Neural progenitor cell (in vitro differentiated cells): ENCODE measurements at regions not wholly inside any gene's neighbourhood (a gene's known extent, or its start where the extent isn't known, plus 50 kb on each side); places are given as distances from the start of the nearest gene placed in this dataset.

ENCODE experiments used
- EZH2 ChIP-seq: fragments of 200-600 bp; sonication (generic); IDR thresholded peaks from 2 replicates; pipeline ENCODE4 v1.6.1; 2017; ENCODE audit warnings: antibody characterized with exemption, mild to moderate bottlenecking, moderate library complexity
- EZH2phosphoT487 ChIP-seq: fragments of 200-600 bp; sonication (generic); IDR thresholded peaks from 2 replicates; pipeline ENCODE4 v1.6.1; 2017; ENCODE audit warnings: antibody characterized with exemption
- TF ChIP-seq, protein P1 (sequence below): fragments of 200-600 bp; sonication (generic); IDR thresholded peaks from 2 replicates; pipeline ENCODE4 v1.5.1; 2017; ENCODE audit warnings: antibody characterized with exemption, mild to moderate bottlenecking

DNA sequence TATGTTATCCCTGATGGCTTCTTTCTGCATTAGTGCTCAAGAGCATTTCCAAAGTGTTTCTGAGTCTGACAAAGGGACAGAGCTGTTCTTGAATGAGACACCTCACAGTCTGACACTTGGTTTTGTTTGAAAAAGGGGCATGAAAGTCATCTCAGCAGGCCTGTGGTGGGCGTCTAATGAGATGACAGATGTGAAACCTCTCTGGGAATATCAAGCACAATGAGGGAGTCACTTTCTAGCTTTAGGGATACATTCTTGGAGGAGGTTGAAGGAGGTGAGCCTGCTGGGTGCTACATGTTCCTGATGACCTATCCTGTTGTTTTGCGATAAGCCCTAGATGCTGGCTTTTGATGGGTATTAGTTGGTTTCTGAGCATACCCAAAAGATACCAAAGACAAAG is 290.5 kb downstream of the NUAK1 start:
- TF ChIP-seq, protein P1, sequence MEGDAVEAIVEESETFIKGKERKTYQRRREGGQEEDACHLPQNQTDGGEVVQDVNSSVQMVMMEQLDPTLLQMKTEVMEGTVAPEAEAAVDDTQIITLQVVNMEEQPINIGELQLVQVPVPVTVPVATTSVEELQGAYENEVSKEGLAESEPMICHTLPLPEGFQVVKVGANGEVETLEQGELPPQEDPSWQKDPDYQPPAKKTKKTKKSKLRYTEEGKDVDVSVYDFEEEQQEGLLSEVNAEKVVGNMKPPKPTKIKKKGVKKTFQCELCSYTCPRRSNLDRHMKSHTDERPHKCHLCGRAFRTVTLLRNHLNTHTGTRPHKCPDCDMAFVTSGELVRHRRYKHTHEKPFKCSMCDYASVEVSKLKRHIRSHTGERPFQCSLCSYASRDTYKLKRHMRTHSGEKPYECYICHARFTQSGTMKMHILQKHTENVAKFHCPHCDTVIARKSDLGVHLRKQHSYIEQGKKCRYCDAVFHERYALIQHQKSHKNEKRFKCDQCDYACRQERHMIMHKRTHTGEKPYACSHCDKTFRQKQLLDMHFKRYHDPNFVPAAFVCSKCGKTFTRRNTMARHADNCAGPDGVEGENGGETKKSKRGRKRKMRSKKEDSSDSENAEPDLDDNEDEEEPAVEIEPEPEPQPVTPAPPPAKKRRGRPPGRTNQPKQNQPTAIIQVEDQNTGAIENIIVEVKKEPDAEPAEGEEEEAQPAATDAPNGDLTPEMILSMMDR: no peak
- no peak for TF ChIP-seq EZH2
- no peak for TF ChIP-seq EZH2phosphoT487
